ENCODE measurements at regions not wholly inside any gene's neighbourhood (a gene's known extent, or its start where the extent isn't known, plus 50 kb on each side); places are given as distances from the start of the nearest gene placed in this dataset.

- no peak for DNase-seq (ENCODE audit: low read depth)
Observed at GRCh38 chr10:53005612-53006345, 233.2 kb upstream of the MBL2 start.

GRCh38 chr10:53003094-53003493 is 230.5 kb upstream of the MBL2 start:
- DNase-seq (ENCODE audit: low read depth): no peak

GRCh38 chr10:52999681-53000080 is 227.1 kb upstream of the MBL2 start:
- DNase-seq (ENCODE audit: low read depth): no peak

- no peak for DNase-seq (ENCODE audit: low read depth)
Observed at GRCh38 chr10:52999258-52999657, 226.7 kb upstream of the MBL2 start.

- no peak for DNase-seq (ENCODE audit: low read depth)
Observed at GRCh38 chr10:52997007-52997406, 224.4 kb upstream of the MBL2 start.

GRCh38 chr10:52994370-52994769 is 221.8 kb upstream of the MBL2 start:
- no peak for DNase-seq (ENCODE audit: low read depth)

GRCh38 chr10:52993109-52993508 is 220.5 kb upstream of the MBL2 start:
- no peak for DNase-seq (ENCODE audit: low read depth)

- DNase-seq (ENCODE audit: low read depth): no peak
Observed at GRCh38 chr10:52992567-52992966, 220.0 kb upstream of the MBL2 start.

- DNase-seq (ENCODE audit: low read depth): no peak
Observed at GRCh38 chr10:52988923-52989322, 216.3 kb upstream of the MBL2 start.

GRCh38 chr10:52986125-52986524 is 213.5 kb upstream of the MBL2 start:
- DNase-seq (ENCODE audit: low read depth): no peak

- no peak for DNase-seq (ENCODE audit: low read depth)
Observed at GRCh38 chr10:52984169-52984568, 211.6 kb upstream of the MBL2 start.

- DNase-seq (ENCODE audit: low read depth): no peak
Observed at GRCh38 chr10:52979295-52979990, 206.9 kb upstream of the MBL2 start.

GRCh38 chr10:52977581-52977980 is 205.0 kb upstream of the MBL2 start:
- no peak for DNase-seq (ENCODE audit: low read depth)

- DNase-seq (ENCODE audit: low read depth): no peak
Observed at GRCh38 chr10:52967806-52968795, 195.5 kb upstream of the MBL2 start.

- DNase-seq (ENCODE audit: low read depth): no peak
Observed at GRCh38 chr10:52966904-52967303, 194.3 kb upstream of the MBL2 start.

GRCh38 chr10:52965938-52966401 is 193.4 kb upstream of the MBL2 start:
- DNase-seq (ENCODE audit: low read depth): no peak

- no peak for DNase-seq (ENCODE audit: low read depth)
Observed at GRCh38 chr10:52965509-52965908, 192.9 kb upstream of the MBL2 start.

- DNase-seq (ENCODE audit: low read depth): no peak
Observed at GRCh38 chr10:52961323-52961722, 188.7 kb upstream of the MBL2 start.

- DNase-seq (ENCODE audit: low read depth): no peak
Observed at GRCh38 chr10:52959810-52960209, 187.2 kb upstream of the MBL2 start.

- DNase-seq (ENCODE audit: low read depth): no peak
Observed at GRCh38 chr10:52956861-52957260, 184.3 kb upstream of the MBL2 start.

- DNase-seq (ENCODE audit: low read depth): no peak
Observed at GRCh38 chr10:52956461-52956860, 183.9 kb upstream of the MBL2 start.

- no peak for DNase-seq (ENCODE audit: low read depth)
Observed at GRCh38 chr10:52955337-52955736, 182.8 kb upstream of the MBL2 start.
